ENCODE measurements at regions not wholly inside any gene's neighbourhood (a gene's known extent, or its start where the extent isn't known, plus 50 kb on each side); places are given as distances from the start of the nearest gene placed in this dataset.

DNA sequence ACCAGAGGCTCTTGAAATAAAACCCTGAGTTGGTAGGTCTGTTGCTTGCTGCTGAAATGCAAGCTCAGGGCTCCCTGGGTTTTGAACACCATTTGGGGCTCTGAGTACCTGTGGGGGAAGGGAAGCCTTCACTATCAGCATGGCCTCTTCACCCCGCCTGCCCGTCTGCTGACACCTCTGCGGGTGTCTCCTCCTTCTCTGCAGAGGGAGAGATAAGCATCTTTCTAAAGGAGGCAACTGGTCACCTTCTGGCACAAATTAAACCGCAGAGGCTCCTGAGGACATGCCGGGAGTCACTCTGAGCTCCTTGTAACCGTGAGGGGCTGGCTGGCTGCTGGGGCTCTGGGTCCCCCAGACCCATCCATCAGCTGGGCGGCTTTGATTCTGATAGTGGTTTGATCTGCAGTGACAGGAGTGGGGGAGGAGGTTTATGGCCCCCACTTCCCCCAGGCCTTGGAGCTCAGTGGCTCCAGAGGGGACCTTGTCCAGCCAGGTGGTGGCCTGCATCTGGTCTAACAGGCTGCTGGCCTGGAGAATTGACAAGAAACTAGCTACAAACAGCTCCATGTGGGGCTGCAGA lies 123.5 kb downstream of the IRF8 start:
- TF ChIP-seq POLR2A (IDR thresholded peaks at IDR 0.05; ENCODE audit: low read depth, low read length) (no peak), POLR2AphosphoS5 (IDR thresholded peaks at IDR 0.05; ENCODE audit: low read depth, low read length) (no peak)
